Activated T-helper 1 cell treated with anti-CD3 and anti-CD28 coated beads, Interleukin-2, amount 50 U/mL, for 16 hours (primary cell): ENCODE measurements at regions not wholly inside any gene's neighbourhood (a gene's known extent, or its start where the extent isn't known, plus 50 kb on each side); places are given as distances from the start of the nearest gene placed in this dataset.
"Not testable (repeated sequence)": the region's sequence is repeated elsewhere in the genome, so short reads cannot be mapped to it uniquely, and the experiment has no call there.

ENCODE experiments used
- DNase-seq, 2 donors: peaks; one replicate each; pipeline ENCODE4 v3.0.0-alpha.2; 2020; ENCODE audit warnings: low read depth in 1 of 2, low spot score in 1 of 2

DNA sequence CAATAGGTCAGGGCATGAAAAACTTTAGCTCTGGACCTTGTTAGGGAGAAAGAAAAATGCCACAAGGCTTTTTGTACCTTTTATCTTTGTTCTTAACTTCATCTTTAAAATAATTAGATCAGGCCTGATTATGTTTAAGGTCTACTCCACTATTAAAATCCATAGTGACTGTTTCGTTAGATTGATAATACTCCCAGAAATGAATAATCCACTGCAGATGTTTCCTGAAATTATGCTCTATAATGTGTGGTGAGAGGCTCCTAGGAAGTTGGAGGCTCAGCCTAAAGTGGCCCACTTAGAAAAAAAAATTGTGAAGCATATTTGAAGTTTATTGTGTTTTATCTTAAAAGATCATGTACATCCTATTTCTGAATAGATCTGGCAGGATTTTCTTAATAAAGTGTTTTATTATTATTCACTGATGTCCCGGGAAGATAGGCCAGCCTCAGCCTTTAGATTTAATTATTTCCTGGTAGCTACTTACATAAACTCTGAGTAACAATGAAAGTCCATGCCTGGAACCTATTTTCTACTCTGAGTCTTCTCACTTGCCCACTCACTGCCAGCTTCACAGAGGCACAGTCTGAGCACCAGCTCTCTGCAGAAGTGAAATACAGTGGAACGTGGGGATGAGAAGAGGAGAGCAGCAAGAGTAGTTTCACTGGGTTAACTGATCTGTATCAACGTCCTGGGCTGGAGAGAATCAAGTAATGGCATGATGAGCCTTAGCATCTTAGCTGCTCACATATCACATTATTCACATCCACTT, 126.8 kb upstream of the TMEM170B start:
- DNase-seq, result no peak

DNA sequence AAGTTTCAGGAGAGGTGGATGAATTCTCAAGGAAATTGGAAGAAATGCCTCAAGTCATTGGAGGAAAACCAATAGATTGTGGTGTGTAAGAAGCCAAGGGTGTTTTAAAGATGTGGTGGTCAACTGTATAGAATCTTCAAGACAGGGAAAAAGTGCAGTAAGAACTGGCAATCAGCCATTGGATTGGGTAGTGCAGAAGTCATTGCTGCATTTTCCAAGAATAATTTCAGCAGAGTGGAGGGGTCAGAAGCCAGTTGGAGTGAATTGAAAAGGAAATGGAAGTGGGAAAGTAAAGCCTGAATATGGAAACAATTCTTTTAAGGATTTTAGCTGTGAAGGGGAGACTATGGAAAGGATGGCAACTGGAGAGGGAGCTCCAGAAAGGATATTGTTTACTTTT, 128.2 kb upstream of the TMEM170B start:
- DNase-seq, result no peak

DNA sequence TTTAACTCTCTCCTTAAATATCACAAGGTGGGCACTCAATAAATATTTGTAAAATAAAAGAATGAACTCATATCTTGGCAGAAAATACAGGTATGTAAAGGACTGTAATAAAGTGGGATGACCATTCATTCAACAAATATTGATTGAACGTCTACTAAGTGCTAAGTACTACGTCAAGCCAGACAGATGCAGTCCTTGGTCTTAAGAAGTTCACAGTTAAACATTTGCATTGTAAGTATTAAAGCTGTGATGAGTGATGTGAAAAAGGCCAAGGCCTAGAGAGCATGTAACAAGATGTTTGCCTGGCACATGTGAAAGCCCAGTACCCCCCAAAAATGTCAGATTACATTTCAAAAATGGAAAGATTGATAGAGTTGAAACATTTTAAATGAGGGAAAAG, 130.1 kb upstream of the TMEM170B start:
- no peak for DNase-seq

DNA sequence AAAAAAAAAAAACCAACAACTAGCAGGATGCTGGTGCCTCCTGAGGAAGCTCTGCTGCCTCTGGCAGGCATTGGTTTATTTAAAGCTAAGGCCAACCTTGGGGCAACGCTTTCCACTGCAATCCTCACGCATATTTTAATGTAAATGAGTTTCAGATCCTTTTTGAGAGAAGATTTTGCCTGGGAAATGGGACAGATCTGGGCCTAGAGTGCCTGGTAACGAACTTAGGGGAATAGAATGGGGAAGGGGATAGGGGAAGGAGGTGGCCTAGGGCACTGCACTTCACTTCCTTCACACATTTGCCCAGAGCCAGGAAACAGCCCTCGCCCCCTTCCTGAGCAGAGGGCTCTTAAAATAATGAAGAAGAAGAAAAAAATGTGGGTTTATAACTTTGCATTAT, 132.7 kb upstream of the TMEM170B start:
- DNase-seq, result no peak

DNA sequence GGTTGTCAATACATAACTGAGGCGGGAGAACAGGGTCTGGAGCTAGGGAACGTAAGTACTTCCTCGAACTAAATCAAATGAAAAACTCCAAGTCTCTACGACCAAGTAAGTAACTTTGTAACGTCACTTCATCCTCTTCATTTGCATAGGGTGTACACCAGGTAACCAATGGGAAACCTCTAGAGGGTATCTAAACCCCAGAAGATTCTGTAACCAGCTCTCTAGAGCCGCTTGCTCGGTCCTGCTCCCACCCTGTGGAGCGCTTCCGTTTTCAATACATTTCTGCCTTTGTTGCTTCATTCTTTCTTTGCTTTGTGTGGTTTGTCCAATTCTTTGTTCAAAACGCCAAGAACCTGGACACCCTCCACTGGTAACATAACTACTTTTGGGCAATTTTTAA, 133.5 kb upstream of the TMEM170B start:
- DNase-seq, result no peak

DNA sequence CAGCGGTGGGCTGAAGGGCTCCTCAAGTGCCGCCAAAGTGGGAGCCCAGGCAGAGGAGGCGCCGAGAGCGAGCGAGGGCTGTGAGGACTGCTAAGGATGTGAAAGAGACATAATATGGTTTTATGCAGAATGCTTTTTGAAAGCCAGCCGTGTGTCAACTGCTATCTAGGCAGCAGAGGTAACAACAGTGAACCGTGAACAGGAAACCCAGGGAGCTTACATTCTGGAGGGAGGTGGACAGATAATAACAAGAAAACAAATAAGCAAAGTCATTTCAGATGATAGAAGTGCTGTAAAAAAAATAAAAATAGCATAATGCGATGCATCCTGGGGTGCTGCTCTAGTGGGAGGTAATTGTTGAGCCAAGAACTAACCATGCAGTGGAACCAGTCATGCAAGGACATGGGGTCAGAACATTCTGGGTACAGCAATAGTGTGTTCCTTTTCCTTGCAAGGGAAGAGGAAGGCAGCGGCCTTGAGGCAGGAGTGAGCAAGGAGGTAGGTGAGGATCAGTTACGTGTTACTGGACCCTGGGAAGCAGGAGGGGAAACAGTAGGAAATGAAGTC, 134.4 kb upstream of the TMEM170B start:
- no peak for DNase-seq

DNA sequence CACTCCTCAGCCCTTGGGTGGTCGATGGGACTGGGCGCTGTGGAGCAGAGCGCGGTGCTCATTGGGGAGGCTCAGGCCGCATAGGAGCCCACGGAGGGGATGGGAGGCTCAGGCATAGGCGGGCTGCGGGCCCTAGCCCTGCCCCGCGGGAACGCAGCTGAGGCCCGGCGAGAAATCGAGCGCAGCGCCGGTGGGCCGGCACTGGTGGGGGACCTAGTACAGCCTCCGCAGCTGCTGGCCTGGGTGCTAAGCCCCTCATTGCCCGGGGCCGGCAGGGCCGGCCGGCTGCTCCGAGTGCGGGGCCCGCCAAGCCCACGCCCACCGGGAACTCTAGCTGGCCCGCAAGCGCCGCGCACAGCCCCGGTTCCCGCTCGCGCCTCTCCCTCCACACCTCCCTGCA, 135.0 kb upstream of the TMEM170B start:
- not testable (repeated sequence) for DNase-seq

DNA sequence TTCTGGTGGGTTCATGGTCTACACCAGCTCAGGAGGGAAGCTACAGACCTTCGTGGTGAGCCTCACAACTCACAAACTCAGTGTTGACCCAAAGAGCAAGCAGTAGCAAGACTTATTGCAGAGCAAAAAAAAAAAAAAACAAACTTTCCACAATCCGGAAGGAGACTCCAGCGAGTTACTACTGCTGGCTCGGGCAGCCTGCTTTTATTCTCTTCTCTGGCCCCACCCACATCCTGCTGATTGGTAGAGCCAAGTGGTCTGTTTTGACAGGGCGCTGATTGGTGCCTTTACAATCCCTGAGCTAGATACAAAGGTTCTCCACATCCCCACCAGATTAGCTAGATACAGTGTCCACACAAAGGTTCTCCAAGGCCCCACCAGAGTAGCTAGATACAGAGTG, 135.6 kb upstream of the TMEM170B start:
- DNase-seq, result not testable (repeated sequence)

DNA sequence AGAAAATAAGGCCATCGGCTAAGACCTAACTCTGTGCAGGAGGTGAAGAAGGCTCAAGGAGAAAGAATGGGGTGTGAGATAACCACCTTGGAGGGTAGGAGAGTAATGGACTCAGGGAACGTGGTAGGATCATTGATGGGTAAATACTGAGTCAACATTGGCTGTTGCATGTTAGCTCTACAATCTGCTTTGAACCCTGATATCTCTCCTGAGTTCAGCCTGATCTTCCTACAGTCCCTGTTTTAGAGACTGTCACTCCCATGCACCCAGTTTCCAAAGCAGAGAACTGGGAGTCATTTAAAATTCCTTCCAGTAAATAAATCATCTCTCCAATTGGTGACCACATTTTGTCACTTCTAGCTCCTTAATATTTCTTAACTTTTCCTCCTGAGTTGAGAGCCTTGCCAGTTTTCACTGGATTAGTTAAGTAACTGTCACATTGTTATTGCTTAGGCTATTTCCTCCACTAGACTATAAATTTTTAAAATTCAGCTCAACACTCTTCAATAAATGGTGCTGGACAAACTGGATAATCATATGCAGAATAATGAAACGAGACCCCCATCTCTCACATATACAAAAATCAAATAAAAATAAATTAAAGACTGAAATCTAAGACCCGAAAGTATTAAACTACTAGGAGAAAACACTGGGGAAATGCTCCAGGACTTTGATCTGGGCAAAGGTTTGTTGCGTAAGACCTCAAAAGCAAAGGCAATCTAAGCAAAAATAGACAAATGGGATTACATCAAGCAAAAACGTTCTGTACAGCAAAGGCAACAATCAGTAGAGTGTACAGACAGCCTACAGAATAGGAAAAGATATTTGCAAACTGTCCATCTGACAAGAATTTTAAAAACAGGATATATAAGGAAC, 138.9 kb upstream of the TMEM170B start:
- no peak for DNase-seq

DNA sequence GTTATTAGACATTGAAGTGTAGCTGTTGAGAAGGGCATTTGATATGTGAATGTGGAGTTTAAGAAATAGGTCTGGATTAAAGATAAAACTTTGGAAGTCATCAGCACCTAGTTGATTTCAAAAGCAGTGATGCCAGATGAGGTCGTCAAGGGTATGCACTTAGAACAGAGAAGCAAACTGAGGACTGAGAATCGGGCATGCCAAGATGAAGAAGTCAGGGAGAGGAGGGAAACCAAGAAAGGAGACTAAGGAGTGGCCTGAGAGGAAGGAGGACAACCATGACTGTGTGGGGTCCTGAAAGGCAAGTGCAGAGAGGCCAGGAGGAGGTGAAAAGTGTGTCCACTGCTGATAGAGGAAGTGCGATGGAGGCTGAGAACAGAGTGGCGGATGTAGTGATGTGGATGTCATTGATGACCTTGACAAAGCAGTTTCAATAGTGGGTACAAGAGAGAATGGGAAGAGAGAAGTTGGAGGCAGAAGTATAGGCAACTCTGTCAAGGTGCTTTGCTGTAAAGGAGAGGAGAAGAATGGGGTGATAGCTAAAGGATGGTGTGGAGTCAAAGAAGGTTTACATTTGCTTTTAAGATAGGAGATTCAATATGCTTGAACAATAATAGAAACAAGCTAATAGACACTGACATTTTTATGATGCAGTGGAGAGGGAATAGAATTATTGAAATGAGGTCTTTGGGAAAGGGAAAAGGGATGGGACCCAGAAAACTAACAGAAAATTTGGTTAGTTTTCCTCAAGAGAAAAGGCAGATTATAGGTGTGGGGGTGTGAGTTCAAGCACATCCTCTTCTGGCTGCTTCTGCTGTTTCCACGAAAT, 139.7 kb upstream of the TMEM170B start:
- no peak for DNase-seq

DNA sequence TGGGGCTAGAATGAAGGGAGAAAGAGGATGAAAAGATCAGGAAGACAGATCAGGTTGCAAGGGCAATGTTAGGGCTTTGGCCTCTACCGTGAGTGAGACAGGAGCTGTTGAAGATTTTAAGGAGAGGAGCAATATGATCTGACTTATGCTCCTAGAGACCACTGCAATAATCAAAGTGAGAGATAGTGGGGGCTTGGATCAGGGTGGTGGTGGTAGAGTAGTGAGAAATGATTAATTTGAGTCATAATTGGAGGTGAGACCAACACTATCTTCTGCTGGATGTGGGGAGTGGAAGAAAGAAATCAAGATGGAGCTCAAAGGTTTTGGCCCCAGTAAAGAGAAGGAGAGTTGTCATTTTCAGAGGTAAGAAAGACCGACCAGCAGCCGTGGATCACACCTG, 140.7 kb upstream of the TMEM170B start:
- no peak for DNase-seq

DNA sequence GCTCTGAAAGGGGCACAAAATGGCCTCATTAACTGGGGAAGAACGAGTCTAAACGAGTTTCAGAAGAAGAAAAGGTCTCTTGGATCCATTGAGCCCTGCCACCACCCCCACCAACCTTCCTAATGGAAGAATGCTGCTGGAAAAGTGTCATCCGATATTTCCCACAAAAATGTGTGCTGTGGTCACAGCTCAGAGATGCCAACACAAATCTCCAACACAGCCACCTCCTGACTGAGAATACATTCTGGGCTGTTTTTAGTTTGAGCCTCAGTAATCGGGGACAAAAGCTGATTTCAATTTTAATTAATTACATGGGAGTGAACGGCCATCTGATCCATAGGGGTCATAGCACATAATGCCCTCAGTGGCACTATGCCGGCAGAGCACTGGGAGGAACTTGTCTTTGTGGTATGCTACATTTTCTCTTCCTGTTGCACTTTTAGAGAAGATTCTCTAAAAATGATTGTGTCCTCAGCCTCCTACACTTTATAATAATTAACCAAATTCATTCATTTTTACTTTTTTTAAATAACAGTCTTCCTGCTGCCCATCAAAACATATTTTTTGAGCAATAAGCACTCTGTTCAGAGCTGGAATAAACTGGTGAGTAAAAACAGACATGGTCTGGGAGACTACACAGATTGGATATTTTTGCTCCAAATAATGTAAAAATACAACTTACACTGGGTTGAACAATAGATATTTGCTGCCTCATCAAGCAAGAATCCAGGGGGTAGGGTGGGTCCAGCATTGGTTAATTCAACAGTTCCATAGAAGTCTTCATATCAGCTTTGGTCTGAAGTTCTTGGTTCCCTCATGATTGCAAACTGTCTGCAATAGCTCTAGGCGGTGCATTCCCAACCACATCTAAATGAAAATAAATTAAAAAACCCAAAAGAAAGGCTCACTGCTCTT, 143.6 kb upstream of the TMEM170B start:
- no peak for DNase-seq

DNA sequence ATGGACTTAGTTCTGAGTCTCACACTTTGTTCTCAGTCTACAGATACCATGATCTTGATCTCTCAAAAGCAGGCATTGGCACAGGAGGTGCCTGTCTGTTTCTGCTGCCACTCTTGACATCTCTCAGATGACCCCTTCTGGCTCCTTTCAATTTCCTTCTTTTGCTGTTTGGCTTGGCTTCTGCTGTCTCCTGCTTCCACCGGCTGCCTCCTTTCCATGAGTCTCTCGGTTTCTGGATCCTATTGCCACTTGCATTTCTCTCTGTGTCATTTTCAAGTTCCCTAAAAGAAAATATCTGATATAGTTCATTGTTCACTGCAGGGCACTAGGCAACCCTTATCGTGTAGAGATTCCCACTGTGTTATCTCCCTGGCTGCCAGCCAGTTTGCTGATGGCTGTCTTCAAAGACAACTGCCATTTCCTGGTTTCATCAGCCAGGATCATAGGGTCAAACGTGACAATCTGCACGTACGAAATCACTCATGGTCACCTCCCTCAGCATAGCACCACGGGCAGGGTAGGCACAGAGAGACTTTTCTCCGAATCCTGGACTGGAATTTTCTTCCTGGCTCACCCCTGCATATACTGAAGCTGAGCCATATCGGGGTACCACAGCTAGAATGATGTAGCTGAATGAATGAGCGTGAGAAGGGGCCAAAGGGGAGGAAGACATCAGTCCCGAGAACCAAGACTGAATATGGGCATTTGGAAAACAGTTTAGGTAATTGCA, 144.6 kb upstream of the TMEM170B start:
- DNase-seq, result no peak

DNA sequence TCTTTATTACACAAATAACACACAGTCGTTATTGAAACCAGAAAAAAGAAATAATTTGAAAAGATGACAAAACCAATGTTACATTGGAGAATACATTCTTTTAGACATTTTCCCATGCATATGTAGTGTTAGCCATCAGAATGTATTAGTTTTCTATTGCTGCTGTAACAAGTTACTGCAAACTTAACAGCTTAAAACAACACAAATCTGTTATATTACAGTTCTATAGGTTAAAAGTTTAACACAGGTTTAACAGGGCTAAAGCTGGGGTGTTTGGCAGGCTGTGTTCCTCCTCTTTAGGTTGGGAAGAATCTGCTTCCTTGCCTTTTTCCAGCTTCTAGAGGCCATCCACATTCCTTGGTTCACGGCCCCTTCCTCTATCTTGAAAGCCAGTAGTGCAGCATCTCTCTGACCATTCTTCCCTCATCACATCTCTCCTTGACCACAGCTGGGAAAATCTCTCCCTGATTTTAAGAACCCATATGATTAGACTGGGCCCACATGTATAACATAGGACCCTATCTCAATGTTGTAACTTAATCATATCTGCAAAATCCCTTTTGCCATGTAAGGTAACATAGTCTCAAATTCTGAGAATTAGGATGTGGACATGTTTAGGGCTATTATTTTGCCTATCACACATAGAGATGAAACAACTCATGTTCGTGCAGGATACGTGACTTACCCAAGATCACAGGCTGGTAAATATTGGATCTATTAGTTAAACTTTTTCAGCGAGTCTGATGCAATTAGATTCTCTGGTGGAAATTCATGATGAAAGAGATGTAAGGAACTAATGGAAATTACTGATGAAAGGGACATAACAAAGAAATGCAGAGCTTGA, 145.4 kb upstream of the TMEM170B start:
- no peak for DNase-seq

DNA sequence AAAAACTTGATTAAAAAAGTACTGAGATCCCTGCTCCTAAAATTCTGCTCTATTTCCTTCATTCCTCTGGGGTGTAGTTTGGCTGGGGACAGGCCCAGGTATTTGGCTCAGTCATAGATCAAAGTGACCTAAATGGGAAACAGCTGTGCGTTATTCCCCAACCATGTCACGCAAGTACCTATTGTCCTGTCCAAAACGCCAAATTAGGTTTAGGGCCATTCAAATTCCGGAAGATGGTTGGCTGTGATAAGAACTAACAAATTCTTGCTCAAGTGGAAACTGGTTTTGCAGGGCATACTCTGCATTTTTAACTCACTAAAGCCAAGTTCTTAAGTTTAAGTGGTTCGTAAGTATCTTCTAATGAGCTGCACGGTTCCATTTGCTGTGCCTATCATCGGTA, 147.6 kb upstream of the TMEM170B start:
- DNase-seq, result no peak

DNA sequence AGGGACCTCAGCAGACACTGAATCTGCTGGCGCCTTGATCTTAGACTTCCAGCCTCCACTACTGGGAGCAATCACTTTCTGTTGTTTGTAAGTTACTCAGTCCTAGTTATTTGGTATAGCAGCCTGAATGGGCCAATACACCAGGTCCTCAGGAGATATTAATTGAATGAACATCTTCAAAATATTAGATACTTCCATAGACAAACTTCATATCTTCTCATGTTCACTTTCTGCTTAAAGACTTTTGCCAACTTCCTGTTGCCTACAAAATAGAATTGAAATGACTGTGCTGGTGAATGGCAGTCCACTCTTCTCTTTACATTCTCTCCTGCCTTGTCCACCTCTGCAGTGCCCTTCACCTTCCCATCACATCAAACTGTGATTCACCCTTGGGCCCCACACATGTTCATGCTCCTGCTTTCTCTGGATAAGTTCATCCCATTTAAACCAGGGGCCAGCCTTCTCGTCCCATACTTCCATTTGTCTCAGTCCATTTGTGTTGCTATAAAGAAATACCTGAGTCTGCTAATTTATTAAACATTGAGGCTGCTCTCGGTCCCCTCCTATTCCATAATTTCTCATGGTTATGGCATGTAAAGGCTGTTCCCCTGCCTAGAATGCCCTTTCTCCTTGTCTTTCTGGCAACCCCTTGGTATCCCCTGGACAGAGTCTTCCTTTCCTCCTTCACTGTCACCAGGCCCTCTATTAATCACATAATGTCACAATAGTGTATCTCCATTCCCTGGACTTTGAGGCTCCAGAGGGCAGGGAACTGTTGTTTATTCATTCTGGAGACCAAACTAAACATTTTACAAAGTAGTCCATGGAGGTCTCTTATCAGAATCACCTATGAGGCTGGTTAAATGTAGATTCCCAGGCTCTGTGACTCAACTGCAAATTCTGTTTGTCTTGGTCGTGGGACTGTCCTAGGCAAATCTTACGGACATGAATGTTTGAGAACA, 148.3 kb upstream of the TMEM170B start:
- DNase-seq, result no peak

DNA sequence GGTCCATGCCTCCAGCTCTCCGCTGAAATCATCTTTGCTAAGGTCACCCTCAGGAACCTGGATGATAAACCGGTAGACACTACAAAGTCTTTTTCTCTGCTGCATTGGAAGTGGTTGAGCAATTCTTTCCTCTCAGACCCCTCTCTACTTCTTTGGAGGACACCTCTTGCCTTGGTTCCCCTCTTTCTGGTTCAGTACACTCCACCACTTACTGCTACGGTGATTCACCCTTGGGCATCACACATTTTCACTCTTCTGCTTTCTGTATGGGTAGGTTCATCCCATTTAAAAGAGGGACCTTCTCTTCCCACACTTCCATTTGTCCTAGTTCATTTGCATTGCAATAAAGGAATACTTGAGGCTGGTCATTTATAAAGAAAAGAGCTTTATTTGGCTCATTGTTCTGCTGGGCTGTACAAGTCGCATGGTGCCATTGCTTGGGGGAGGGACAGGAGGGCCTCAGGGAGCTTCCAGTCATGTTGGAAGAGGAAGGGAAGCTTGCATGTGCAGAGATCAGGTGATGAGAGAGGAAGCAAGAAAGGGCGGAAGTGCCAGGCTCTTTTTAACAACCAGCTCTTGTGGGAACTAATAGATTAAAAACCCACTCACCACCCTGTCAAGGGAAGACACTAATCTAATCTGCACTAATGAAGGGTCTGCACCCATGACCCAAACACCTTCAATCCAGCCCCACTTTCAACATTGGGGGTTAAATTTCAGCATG, 149.7 kb upstream of the TMEM170B start:
- DNase-seq, result no peak
